Heart right ventricle (tissue), 16 donors: ENCODE measurements at regions not wholly inside any gene's neighbourhood (a gene's known extent, or its start where the extent isn't known, plus 50 kb on each side); places are given as distances from the start of the nearest gene placed in this dataset.

Experiments used
- ATAC-seq, 8 donors: fragments of 200-7000 bp; cut with Tn5 transposase; one replicate each; pipeline ENCODE4 v1.9.1; 2020; ENCODE audit warnings: mild to moderate bottlenecking in 8 of 8, moderate library complexity in 8 of 8, moderate number of reproducible peaks in 1 of 8
- DNase-seq, 2 donors: peaks; one replicate each; pipeline ENCODE4 v3.0.0-alpha.2; 2020
- H3K27ac ChIP-seq, 10 donors: fragments of 200-600 bp; sonication (generic) in 2 of 10; one replicate each; pipeline versions ENCODE4 v1.5.0 to v1.8.0; 2020 to 2022; ENCODE audit warnings: mild to moderate bottlenecking in 3 of 10
- H3K27me3 ChIP-seq, 7 donors: fragments of 200-600 bp; one replicate each; pipeline ENCODE4 v1.8.0; 2021 to 2022; ENCODE audit warnings: mild to moderate bottlenecking in 2 of 7
- H3K36me3 ChIP-seq, 9 donors: fragments of 200-600 bp; sonication (generic) in 1 of 9; one replicate each; pipeline versions ENCODE4 v1.5.0 to v1.8.0; 2020 to 2022; ENCODE audit warnings: mild to moderate bottlenecking in 2 of 9
- H3K4me1 ChIP-seq, 9 donors: fragments of 200-600 bp; sonication (generic) in 1 of 9; one replicate each; pipeline versions ENCODE4 v1.5.0 to v1.8.0; 2020 to 2022; ENCODE audit warnings: mild to moderate bottlenecking in 4 of 9
- H3K4me3 ChIP-seq, 10 donors: fragments of 200-600 bp; sonication (generic) in 2 of 10; one replicate each; pipeline versions ENCODE4 v1.5.0 to v1.8.0; 2020 to 2022; ENCODE audit warnings: mild to moderate bottlenecking in 7 of 10, moderate library complexity in 2 of 10
- H3K9me3 ChIP-seq, 11 donors: fragments of 200-600 bp in 10 of 11; sonication (generic) in 2 of 11; one replicate each; pipeline versions ENCODE4 v1.5.0 to v1.8.0; 2013 to 2022; ENCODE audit warnings: mild to moderate bottlenecking in 2 of 11, control low read depth in 1 of 11, moderate library complexity in 1 of 11
- WGBS, 2 donors: extraction: QIAGEN DNeasy Blood & Tissue Kit; methylation state at CpG; one replicate each; pipeline ENCODE4 v1.1.7; 2013; ENCODE audit warnings: inconsistent platforms in 1 of 2; 5-methylcytosine and 5-hydroxymethylcytosine counted together
- intact Hi-C, 10 donors: fragments of 100-400 bp; cut with DNase I; formaldehyde crosslinking; loops; one replicate each; pipeline versions ENCODE4 v1.11.1 to v1.14.2; 2022
- TF ChIP-seq, protein P1 (sequence below), 9 donors: fragments of 200-600 bp; sonication (generic) in 2 of 9; IDR thresholded peaks; one replicate each; pipeline versions ENCODE4 v1.5.0 to v1.8.0; 2021 to 2022; ENCODE audit warnings: antibody characterized with exemption in 9 of 9, mild to moderate bottlenecking in 5 of 9, moderate library complexity in 1 of 9
- donor health status: Arrhythmogenic right ventricular cardiomyopathy.
- donor health status: ischemic (EF 13 %, LVEDD 7.1; RV severe dilation, severe dysfunction).
- donor health status: healthy with polysubstance abuse.
- donor health status: DM: no; HTN: yes; CAD: no.
- donor health status: DM: no; HTN: no; CAD: no.
- donor health status: ischemic (EF 25% LVEDD 6.9; RV normal size, moderate dysfunction).
- donor health status: ischemic (EF 25% LVEDD 5.7; RV mildly dilated, moderate dysfunction).
- donor health status: healthy.
- donor health status: DM: yes; HTN: yes; CAD: no.
- donor health status: Ischemic cardiomyopathy.
- donor health status: ischemic (EF 35%, LVEDD 5.7; RV mildly dilated, moderate dysfunction).
- donor health status: nonischemic (EF 11% LVEDD 7.7; RV severe dilation, severe dysfunction).
- donor health status: DM: yes; HTN: yes; CAD: no.
- donor health status: PGD.
- donor health status: ischemic (EF 29% LVEDD 5.4; RV normal size, mild dysfunction).
- donor health status: nonischemic (EF 23%, LVEDD 6.1; RV moderate dilation, normal function).

DNA sequence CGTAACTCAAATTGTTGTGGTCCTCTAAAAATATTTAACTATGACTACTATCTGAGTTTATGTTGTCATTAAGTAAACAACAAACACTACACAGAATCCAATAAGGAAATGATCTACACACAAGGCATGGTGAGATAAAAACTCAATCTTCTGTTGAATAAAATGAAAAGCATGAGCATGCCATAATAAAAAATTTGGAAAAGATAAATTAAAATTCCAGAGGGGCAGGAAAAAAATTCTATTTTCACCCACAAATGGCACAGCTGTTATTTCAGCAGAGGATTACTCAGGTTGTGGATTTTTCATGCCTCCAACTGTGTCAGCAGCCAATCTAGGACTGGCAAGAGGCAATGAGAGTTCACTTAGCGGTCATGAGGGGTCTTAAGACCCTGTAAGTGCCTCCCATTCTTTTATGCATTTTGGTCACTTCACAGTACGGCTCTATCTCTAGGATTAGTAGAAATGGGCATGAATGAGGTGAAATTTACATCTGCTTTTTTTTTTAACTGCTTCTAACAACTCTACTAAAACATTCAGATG lies 639.8 kb upstream of the DIPK2B start:
- ATAC-seq: no peak
- 94 to 96% methylated on average over 3 of the region's 3 CpGs for WGBS, 2 donors
- Histone ChIP-seq H3K36me3 (no peaks in the 10 kb centered on the region), H3K4me1 (no peaks in the 10 kb centered on the region), H3K27me3 (peaks cover 0 to 35% (median 0%) of the 10 kb centered on the region in 7 donors), H3K4me3 (no peak overlapping the region), H3K9me3 (no peaks in the 10 kb centered on the region), H3K27ac (no peak overlapping the region)
- intact Hi-C loops: loop anchor here in 4 of 10 donors (5.0 to 10.0 kb wide), 4 partner anchors 246 to 516 kb away; no protein-coding TSS in a partner anchor
- TF ChIP-seq, protein P1, sequence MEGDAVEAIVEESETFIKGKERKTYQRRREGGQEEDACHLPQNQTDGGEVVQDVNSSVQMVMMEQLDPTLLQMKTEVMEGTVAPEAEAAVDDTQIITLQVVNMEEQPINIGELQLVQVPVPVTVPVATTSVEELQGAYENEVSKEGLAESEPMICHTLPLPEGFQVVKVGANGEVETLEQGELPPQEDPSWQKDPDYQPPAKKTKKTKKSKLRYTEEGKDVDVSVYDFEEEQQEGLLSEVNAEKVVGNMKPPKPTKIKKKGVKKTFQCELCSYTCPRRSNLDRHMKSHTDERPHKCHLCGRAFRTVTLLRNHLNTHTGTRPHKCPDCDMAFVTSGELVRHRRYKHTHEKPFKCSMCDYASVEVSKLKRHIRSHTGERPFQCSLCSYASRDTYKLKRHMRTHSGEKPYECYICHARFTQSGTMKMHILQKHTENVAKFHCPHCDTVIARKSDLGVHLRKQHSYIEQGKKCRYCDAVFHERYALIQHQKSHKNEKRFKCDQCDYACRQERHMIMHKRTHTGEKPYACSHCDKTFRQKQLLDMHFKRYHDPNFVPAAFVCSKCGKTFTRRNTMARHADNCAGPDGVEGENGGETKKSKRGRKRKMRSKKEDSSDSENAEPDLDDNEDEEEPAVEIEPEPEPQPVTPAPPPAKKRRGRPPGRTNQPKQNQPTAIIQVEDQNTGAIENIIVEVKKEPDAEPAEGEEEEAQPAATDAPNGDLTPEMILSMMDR (IDR thresholded peaks at IDR 0.05): no peak
- DNase-seq: no peak

DNA sequence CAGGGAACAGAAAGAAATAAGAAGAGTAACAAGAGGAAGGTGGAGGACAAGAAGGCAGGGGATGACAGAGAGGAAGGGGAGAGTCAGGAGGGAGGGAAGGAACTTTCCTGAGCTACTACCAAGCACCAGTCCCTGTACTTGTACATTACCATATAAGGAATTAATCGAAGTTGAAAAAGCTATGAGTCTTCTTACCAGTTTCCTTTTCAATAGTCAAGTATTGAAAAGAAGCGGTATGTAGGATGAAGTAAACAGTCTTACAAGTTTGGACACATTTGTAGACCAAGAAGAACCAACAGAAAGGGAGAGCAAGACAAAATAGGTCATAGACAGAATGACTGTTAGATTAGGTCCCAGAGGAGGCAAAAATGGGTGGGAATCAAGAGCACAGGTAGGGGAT lies 629.7 kb upstream of the DIPK2B start:
- TF ChIP-seq, protein P1 (IDR thresholded peaks at IDR 0.05): no peak
- no peaks in the 10 kb centered on the region for H3K9me3 ChIP-seq
- ATAC-seq: no peak
- no peaks in the 10 kb centered on the region for H3K36me3 ChIP-seq
- no peaks in the 10 kb centered on the region for H3K4me1 ChIP-seq
- no peak overlapping the region for H3K4me3 ChIP-seq
- peaks cover 0 to 60% (median 0%) of the 10 kb centered on the region in 7 donors for H3K27me3 ChIP-seq
- DNase-seq: no peak
- intact Hi-C loops: no loop called here
- 91 to 100% methylated on average over 2 of the region's 2 CpGs for WGBS, 2 donors
- no peak overlapping the region for H3K27ac ChIP-seq

DNA sequence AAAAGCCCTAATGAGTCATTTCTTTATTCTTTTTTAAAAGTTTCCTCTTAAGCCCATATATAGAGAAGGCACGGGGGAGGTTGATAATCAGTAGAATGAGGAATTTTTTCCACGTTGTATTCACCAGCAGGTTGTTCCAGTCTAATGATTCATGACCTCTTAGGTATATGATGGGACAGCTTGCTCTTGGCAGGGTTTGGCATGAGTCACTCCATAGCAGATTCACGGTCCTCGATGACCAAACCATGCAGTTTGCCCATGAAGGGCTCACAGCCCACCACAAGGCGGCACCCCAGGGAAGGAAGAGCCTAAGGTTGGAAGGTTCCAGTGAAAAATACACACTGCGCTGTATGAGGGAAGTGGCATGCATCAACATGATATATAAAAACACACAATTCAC lies 623.8 kb upstream of the DIPK2B start:
- TF ChIP-seq, protein P1 (IDR thresholded peaks at IDR 0.05): peak in 4 of 9 donors; percentile 7 to 27 (median 12)
- H3K27ac ChIP-seq: no peak overlapping the region
- DNase-seq: no peak
- 56 to 59% methylated on average over 6 of the region's 6 CpGs for WGBS, 2 donors
- no peaks in the 10 kb centered on the region for H3K36me3 ChIP-seq
- no peak overlapping the region for H3K4me3 ChIP-seq
- intact Hi-C loops: no loop called here
- H3K27me3 ChIP-seq: peaks cover 0 to 53% (median 0%) of the 10 kb centered on the region in 7 donors
- no peaks in the 10 kb centered on the region for H3K9me3 ChIP-seq
- ATAC-seq: peak in 1 of 8 donors; percentile 64
- no peaks in the 10 kb centered on the region for H3K4me1 ChIP-seq

DNA sequence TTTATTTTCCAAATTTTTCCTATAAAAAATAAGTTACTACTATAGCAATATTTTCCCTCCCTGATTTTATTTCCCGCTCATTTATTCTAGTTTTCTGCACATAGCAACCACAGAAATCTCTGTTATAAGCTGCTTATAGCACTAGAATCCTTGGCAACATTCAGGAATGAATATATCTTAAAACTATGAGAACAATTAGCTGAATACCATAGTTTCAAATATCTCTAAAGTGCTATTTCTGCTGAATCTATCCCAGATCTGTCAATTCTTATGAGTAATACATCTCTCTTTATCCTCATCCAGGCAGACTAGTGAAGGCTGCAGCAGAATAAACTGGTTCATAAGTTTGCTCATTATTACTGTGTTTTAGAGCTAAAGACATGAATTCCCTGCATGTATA lies 622.9 kb upstream of the DIPK2B start:
- Histone ChIP-seq H3K27me3 (peaks cover 0 to 45% (median 0%) of the 10 kb centered on the region in 7 donors), H3K27ac (no peak overlapping the region), H3K36me3 (no peaks in the 10 kb centered on the region), H3K9me3 (no peaks in the 10 kb centered on the region), H3K4me1 (no peaks in the 10 kb centered on the region), H3K4me3 (no peak overlapping the region)
- TF ChIP-seq, protein P1 (IDR thresholded peaks at IDR 0.05): no peak
- ATAC-seq (no peak), DNase-seq (no peak)
- intact Hi-C loops: no loop called here
- WGBS, 2 donors: 94 to 100% methylated on average over 1 of the region's 1 CpG
